Glutamatergic neuron (in vitro differentiated cells): ENCODE measurements at regions not wholly inside any gene's neighbourhood (a gene's known extent, or its start where the extent isn't known, plus 50 kb on each side); places are given as distances from the start of the nearest gene placed in this dataset.
"Not testable (repeated sequence)": the region's sequence is repeated elsewhere in the genome, so short reads cannot be mapped to it uniquely, and the experiment has no call there.

Source experiments
- DNase-seq: peaks from one replicate; pipeline ENCODE4 v3.0.0; 2022
- H3K27ac Mint-ChIP-seq: one replicate; pipeline ENCODE4 v1.8.0; 2020; ENCODE audit warnings: mild to moderate bottlenecking, mixed read lengths, inconsistent platforms; ENCODE audit not compliant: unreplicated experiment
- H3K27me3 Mint-ChIP-seq: one replicate; pipeline ENCODE4 v1.8.0; 2020; ENCODE audit warnings: mild to moderate bottlenecking, moderate library complexity, mixed read lengths, inconsistent platforms; ENCODE audit not compliant: unreplicated experiment
- H3K36me3 Mint-ChIP-seq: one replicate; pipeline ENCODE4 v1.8.0; 2020; ENCODE audit warnings: mild to moderate bottlenecking, mixed read lengths, inconsistent platforms; ENCODE audit not compliant: unreplicated experiment
- H3K4me1 Mint-ChIP-seq: one replicate; pipeline ENCODE4 v1.8.0; 2020; ENCODE audit warnings: mild to moderate bottlenecking, low read depth, mixed read lengths, inconsistent platforms; ENCODE audit not compliant: unreplicated experiment
- H3K4me3 Mint-ChIP-seq: one replicate; pipeline ENCODE4 v1.8.0; 2020; ENCODE audit warnings: mild to moderate bottlenecking, mixed read lengths, inconsistent platforms; ENCODE audit not compliant: unreplicated experiment
- H3K9me3 Mint-ChIP-seq: one replicate; pipeline ENCODE4 v1.8.0; 2020; ENCODE audit warnings: mild to moderate bottlenecking, moderate library complexity, mixed read lengths, inconsistent platforms; ENCODE audit not compliant: unreplicated experiment
- TF ChIP-seq, protein P1 (sequence below): fragments of 200-600 bp; sonication (generic); IDR thresholded peaks from one replicate; pipeline ENCODE4 v1.5.0; 2021; ENCODE audit not compliant: partially characterized antibody, unreplicated experiment

DNA sequence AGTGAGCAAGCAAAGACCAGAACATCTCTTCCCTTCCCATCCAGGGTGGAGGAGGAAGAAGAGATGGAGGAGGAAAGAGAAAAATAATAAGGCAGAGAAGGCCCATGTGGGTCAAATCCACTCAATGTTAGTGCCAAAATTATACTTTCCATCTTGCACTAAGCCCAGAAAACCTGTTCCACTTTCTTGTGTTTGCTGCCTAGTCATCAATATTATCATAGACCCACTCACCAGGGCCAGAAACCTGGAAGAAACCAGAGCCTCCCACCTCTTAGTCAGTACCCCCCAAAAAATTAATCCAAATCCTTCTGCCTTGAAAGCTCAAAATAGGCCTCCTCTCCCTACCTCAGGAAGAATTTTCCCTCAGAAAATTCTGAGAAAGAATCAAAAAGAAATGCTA lies 171.1 kb downstream of the SOD2 start:
- DNase-seq = no peak

DNA sequence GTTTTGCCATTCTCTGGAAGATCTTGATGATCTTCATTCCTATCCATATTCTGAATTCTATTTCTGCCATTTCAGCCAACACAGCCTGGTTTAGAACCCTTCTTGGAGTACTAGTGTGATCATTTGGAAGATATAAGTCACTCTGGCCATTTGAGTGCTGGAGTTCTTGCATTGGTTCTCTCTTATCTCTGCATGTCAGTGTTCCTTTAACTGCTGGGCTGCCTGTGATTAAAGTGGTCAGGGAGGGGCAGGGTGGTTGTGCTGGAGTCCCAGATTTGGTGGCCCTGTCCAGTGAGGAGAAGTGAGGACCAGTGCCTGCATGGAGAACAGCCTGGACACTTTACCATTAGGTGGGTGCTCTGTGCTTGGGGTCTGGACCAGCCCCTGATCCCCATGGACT lies 173.0 kb downstream of the SOD2 start:
- H3K4me1 Mint-ChIP-seq = no peaks in the 10 kb centered on the region
- no peaks in the 10 kb centered on the region for H3K9me3 Mint-ChIP-seq
- no peak for DNase-seq
- no peaks in the 10 kb centered on the region for H3K36me3 Mint-ChIP-seq
- no peak overlapping the region for H3K27ac Mint-ChIP-seq
- TF ChIP-seq, protein P1, sequence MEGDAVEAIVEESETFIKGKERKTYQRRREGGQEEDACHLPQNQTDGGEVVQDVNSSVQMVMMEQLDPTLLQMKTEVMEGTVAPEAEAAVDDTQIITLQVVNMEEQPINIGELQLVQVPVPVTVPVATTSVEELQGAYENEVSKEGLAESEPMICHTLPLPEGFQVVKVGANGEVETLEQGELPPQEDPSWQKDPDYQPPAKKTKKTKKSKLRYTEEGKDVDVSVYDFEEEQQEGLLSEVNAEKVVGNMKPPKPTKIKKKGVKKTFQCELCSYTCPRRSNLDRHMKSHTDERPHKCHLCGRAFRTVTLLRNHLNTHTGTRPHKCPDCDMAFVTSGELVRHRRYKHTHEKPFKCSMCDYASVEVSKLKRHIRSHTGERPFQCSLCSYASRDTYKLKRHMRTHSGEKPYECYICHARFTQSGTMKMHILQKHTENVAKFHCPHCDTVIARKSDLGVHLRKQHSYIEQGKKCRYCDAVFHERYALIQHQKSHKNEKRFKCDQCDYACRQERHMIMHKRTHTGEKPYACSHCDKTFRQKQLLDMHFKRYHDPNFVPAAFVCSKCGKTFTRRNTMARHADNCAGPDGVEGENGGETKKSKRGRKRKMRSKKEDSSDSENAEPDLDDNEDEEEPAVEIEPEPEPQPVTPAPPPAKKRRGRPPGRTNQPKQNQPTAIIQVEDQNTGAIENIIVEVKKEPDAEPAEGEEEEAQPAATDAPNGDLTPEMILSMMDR = no peak
- H3K4me3 Mint-ChIP-seq = no peak overlapping the region
- H3K27me3 Mint-ChIP-seq = no peaks in the 10 kb centered on the region

More for the DNA sequence above, 171.1 kb downstream of the SOD2 start:
- no peaks in the 10 kb centered on the region for H3K36me3 Mint-ChIP-seq
- TF ChIP-seq, protein P1 = no peak
- no peaks in the 10 kb centered on the region for H3K4me1 Mint-ChIP-seq
- H3K4me3 Mint-ChIP-seq = no peak overlapping the region
- no peaks in the 10 kb centered on the region for H3K9me3 Mint-ChIP-seq
- no peaks in the 10 kb centered on the region for H3K27me3 Mint-ChIP-seq
- no peak overlapping the region for H3K27ac Mint-ChIP-seq

DNA sequence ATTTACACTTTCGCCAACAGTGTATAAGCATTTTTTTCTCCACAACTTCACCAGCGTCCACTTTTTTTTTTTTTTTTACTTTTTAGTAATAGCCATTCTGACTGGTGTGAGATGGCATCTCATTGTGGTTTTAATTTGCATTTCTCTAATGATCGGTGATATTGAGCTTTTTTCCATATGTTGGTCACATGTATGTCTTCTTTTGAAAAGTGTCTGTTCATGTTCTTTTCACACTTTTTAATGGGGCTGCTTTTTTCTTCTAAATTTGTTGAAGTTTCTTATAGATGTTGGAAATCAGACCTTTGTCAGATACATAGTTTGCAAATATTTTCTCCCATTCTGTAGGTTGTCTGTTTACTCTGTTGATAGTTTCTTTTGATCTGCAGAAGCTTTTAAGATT lies 177.2 kb downstream of the SOD2 start:
- not testable (repeated sequence) for H3K4me1 Mint-ChIP-seq, H3K4me3 Mint-ChIP-seq, H3K27ac Mint-ChIP-seq, H3K9me3 Mint-ChIP-seq, DNase-seq, H3K27me3 Mint-ChIP-seq, H3K36me3 Mint-ChIP-seq

DNA sequence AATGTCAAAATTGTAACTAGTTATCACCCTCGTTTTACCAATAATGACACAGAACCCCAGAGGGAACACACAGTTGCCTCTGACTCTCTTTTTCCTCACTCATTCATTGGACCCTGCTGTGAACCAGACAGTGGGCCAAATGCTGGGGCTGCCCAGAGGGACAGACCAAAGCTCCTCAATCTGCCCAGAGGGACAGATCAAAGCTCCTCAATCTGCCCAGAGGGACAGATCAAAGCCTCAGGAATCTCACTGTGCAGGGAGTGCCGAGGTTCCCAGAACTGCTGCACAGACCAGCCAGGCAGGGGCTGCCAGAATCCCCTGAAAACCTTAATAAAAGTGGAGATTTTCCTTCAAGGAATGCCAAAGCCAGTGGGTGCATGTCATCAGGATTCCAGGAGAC lies 179.1 kb downstream of the SOD2 start:
- no peaks in the 10 kb centered on the region for H3K36me3 Mint-ChIP-seq
- H3K27me3 Mint-ChIP-seq = no peaks in the 10 kb centered on the region
- no peak overlapping the region for H3K4me3 Mint-ChIP-seq
- TF ChIP-seq, protein P1 = no peak
- no peak overlapping the region for H3K27ac Mint-ChIP-seq
- DNase-seq = no peak
- H3K9me3 Mint-ChIP-seq = no peaks in the 10 kb centered on the region
- H3K4me1 Mint-ChIP-seq = no peaks in the 10 kb centered on the region

DNA sequence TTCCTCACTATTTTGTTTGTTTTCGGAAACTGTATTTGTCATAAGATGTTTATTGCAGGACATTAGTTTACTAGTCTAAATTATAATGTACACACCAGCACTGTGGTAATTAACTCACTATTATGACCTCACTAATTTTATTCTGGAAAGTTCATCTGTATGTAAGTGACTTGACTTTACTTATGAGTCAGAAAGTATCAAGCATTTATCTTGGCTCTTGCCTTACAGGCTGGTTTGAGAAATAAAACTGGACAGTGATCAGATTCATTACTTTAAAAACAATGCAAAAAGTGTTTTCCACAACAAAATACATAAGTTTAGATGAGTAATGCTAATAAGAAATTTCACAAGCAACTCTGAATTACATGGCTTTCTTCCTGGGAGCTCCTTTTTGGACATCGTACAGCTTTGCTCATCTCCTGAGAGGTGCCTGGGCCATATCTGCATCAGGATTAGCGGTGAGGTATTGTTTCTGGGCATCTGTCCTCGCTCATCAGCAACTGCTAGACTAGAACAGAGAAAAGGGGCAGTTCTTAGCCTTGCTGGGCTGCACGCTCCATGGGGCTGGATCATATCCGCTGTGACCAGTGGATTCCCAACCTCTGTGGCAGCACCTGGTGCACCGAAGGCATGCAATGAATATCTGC lies 179.8 kb downstream of the SOD2 start:
- no peak for DNase-seq

More for the DNA sequence above, 179.8 kb downstream of the SOD2 start:
- no peaks in the 10 kb centered on the region for H3K36me3 Mint-ChIP-seq
- no peak overlapping the region for H3K4me3 Mint-ChIP-seq
- no peaks in the 10 kb centered on the region for H3K9me3 Mint-ChIP-seq
- H3K4me1 Mint-ChIP-seq = no peaks in the 10 kb centered on the region
- TF ChIP-seq, protein P1 = no peak
- H3K27me3 Mint-ChIP-seq = no peaks in the 10 kb centered on the region
- no peak overlapping the region for H3K27ac Mint-ChIP-seq
